ENCODE measurements at regions not wholly inside any gene's neighbourhood (a gene's known extent, or its start where the extent isn't known, plus 50 kb on each side); places are given as distances from the start of the nearest gene placed in this dataset.

DNA sequence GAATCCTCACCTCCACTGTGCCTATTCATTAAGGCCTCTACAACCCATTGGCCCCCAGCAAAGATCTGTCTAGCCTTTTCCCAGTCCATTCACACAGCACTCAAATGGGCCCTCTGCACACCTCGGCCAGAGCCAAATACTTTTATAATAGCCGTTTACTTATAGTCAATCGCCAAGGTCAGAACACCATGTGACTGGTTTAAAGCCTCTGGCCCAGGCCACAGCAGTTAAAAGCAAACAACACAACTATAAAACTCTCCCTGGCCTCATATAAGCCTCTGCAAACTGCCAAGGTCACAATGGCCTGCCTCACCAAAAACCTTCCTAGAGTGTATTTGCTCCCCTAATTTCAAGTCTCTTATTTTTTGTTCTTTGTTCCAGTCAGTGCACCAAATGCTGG is 562.6 kb downstream of the CAAP1 start:
- Histone ChIP-seq H3K79me2 (ENCODE audit: control insufficient read depth in 1 of 2, insufficient read depth in 2 of 2, low read length in 2 of 2) (no peaks in the 10 kb centered on the region), H3K56ac (replicated peaks; ENCODE audit: insufficient read length, low read depth, low read length) (no peak overlapping the region), H3K36me3 (ENCODE audit: control insufficient read depth in 2 of 4, insufficient read depth in 4 of 4, low read length in 3 of 4) (no peaks in the 10 kb centered on the region), H3K4me3 (ENCODE audit: extremely low read depth in 1 of 4, insufficient read depth in 2 of 4, low read depth in 3 of 4, low read length in 4 of 4) (no peak overlapping the region), H4K20me1 (replicated peaks in 1 of 2; ENCODE audit: control insufficient read depth in 1 of 2, insufficient read depth in 2 of 2, low read length in 2 of 2) (no peaks in the 10 kb centered on the region), H2BK12ac (ENCODE audit: low read depth, low read length) (no peak overlapping the region), H2BK5ac (ENCODE audit: low read depth, low read length) (no peak overlapping the region), H3K4me2 (ENCODE audit: insufficient read depth in 1 of 2, low read depth in 2 of 2, low read length in 2 of 2) (no peak overlapping the region), H3K27me3 (replicated peaks in 1 of 4; ENCODE audit: control insufficient read depth in 3 of 4, extremely low read depth in 1 of 4, insufficient read depth in 3 of 4, low read length in 3 of 4) (no peaks in the 10 kb centered on the region), H3K79me1 (ENCODE audit: low read depth, low read length) (no peaks in the 10 kb centered on the region), H3K27ac (ENCODE audit: low read depth, low read length) (no peak overlapping the region), H2BK120ac (replicated peaks; ENCODE audit: low read depth, low read length) (no peak overlapping the region), H3K9ac (replicated peaks in 1 of 4; ENCODE audit: extremely low read depth in 1 of 4, low read depth in 3 of 4, low read length in 3 of 4) (no peak overlapping the region), H4K8ac (ENCODE audit: extremely low read depth, insufficient read depth, low read length) (no peak overlapping the region), H3K9me3 (ENCODE audit: insufficient read depth in 2 of 2, low read depth in 1 of 2, low read length in 1 of 2) (no peaks in the 10 kb centered on the region), H3K4me1 (replicated peaks in 1 of 4; ENCODE audit: control insufficient read depth in 3 of 4, insufficient read depth in 4 of 4, low read length in 3 of 4) (no peaks in the 10 kb centered on the region; a peak in 1 of 7 replicates), H3K18ac (ENCODE audit: extremely low read depth, low read length) (no peak overlapping the region), H3K14ac (ENCODE audit: insufficient read length) (no peak overlapping the region), H2BK20ac (ENCODE audit: low read length) (no peak overlapping the region), H2AFZ (ENCODE audit: low read length) (no peak overlapping the region), H4K91ac (replicated peaks; ENCODE audit: insufficient read length, low read length) (no peak overlapping the region), H2BK15ac (ENCODE audit: low read length) (no peak overlapping the region), H3K4ac (replicated peaks; ENCODE audit: insufficient read length, low read depth, low read length) (no peak overlapping the region), H2AK5ac (ENCODE audit: low read depth, low read length) (no peak overlapping the region), H3K23ac (ENCODE audit: insufficient read length) (no peak overlapping the region), H4K5ac (ENCODE audit: insufficient read length, low read depth, low read length) (no peak overlapping the region), H3K23me2 (ENCODE audit: low read depth, low read length) (no peaks in the 10 kb centered on the region)
- POLR2A ChIA-PET (ENCODE audit: partially characterized antibody) = no interaction called here
- whole genome bisulfite sequencing, 2 experiments (ENCODE audit: extremely low coverage in 1 of 2, insufficient coverage in 1 of 2, insufficient read length in 1 of 2, insufficient replicate concordance in 2 of 2, low coverage in 1 of 2, low lambda C conversion rate in 2 of 2, missing lambda C conversion rate in 1 of 2) = 97% methylated on average over 3 of the region's 3 CpGs; no CpG with 5 or more reads in 1 of the 2 experiments
- DNase-seq (ENCODE audit: low read depth in 1 of 2, low spot score in 2 of 2) (no peak), FAIRE-seq (no peak)
- TF ChIP-seq, protein P1, sequence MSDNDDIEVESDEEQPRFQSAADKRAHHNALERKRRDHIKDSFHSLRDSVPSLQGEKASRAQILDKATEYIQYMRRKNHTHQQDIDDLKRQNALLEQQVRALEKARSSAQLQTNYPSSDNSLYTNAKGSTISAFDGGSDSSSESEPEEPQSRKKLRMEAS (IDR thresholded peaks at IDR 0.05) = no peak
- TF ChIP-seq POLR2AphosphoS5 (IDR thresholded peaks at IDR 0.05; ENCODE audit: low read depth, low read length) (no peak), NRF1 (IDR thresholded peaks at IDR 0.05; ENCODE audit: low read depth, low read length) (no peak), KDM4A (IDR thresholded peaks at IDR 0.05; ENCODE audit: low read depth, low read length, severe bottlenecking) (no peak), TCF12 (IDR thresholded peaks at IDR 0.05; ENCODE audit: low read depth, low read length) (no peak), ZNF274 (IDR thresholded peaks at IDR 0.05; ENCODE audit: borderline replicate concordance, extremely low read depth, low read length) (no peak), KDM1A (IDR thresholded peaks at IDR 0.05; ENCODE audit: borderline replicate concordance, low read length) (no peak), CHD1 (IDR thresholded peaks at IDR 0.05; ENCODE audit: low read depth, low read length) (no peak), HDAC2 (IDR thresholded peaks at IDR 0.05; ENCODE audit: borderline replicate concordance in 1 of 2, low read depth in 2 of 2, low read length in 2 of 2) (no peak), SRF (IDR thresholded peaks at IDR 0.05; ENCODE audit: low read depth, low read length) (no peak), EZH2 (IDR thresholded peaks at IDR 0.05; ENCODE audit: low read depth, low read length, severe bottlenecking) (no peak)
- CTCF ChIA-PET (ENCODE audit: partially characterized antibody) = interaction anchor here (1.8 kb wide), 1 partner anchor 326 kb away, joined by 4 read pairs; no protein-coding TSS in a partner anchor
